OCI-M2 (cell line): ENCODE measurements at regions not wholly inside any gene's neighbourhood (a gene's known extent, or its start where the extent isn't known, plus 50 kb on each side); places are given as distances from the start of the nearest gene placed in this dataset.

ENCODE experiments used
- DNase-seq: peaks from one replicate; lab custom pipeline; 2025; ENCODE audit not compliant: unreplicated experiment; lab: John Stamatoyannopoulos, UW

DNA sequence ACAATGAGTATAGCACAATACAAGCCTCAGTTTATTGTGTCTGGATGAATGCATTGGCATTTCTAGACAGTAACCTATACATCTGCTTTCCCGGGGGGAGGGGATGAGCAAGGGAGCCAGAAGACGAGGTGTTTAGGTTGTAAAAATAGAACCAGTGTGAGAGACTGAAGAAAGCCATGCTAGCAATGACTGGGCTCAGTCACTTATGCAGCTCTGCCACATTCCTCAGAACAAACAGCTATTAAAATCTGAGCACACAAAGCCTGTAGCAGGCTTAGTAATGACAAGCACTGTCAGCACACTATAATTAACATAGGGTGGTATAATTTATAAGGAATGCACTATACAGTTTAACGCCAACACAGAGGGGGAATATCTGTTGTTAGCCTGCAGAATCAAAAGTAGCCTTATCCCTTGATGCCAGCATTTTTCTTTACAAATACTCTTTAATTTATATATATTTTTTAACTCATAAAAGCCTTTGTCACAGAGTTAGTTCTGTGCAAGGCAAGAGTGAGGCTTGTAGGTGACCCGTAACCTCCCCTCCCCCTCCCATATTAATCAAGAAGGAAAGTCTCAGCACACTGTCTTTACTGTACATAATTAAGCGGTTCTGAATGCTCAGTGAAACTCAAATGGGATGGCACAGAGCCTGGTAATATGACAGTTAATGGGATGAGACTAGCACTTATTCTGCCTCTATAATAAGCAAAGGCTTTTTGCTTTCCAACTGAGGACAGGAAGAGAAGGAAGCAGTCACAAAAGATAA lies 295.4 kb downstream of the CSNK1G3 start:
- DNase-seq = no peak

DNA sequence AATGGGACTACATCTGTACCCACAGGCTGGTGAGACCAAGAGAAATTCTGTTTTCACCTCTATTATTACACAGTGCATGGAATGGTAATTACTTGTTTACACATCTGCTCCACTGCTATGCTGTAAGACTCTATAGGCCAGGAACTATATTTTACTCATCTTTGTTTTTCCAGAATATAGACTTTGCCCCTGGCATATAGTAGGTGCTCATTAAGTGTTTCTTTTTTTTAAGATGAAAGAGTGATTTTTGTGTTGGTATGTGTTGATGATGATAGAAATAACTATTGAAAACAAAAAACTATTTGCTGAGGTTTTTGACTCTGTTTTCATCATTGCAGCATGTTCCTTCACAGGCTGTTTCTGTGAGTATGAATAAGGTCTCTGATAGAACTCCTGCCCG lies 294.7 kb downstream of the CSNK1G3 start:
- DNase-seq = no peak

DNA sequence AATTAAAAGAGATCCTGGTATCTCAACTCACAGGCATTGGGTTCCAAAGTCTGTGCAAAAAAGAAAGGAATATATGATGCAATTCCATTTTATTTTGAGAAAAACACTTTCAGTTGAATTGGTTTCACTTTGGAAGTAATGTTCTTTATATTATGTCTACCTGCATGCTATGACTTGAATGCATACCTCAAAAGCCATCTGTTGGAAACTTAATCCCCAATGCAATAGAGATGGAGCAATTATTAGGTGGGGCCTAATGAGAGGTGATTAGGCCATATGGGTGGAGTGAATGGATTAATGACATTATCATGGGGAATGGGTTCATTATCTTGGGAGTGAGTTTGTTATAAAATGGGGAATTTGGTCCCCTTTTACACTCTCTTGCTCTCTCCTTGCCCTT lies 293.3 kb downstream of the CSNK1G3 start:
- no peak for DNase-seq

DNA sequence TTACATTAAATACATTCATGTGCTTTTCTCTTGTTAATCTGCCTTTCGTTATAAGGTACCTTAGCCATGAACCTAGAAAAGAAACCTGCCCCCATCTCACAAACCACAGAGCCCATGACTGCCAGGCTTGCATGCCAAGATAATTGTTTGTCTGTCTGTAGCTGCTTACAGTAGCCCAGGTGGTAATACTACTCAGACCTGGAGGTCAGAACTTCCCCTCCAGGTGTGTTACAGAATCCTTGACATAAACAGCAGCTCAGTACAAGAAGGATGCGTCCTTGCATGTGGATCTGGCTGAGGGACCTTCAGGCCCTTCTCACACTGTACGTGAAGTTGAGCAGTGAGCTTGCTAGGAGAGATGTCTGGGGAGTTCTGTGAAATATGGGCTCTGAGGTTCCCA lies 291.4 kb downstream of the CSNK1G3 start:
- no peak for DNase-seq

DNA sequence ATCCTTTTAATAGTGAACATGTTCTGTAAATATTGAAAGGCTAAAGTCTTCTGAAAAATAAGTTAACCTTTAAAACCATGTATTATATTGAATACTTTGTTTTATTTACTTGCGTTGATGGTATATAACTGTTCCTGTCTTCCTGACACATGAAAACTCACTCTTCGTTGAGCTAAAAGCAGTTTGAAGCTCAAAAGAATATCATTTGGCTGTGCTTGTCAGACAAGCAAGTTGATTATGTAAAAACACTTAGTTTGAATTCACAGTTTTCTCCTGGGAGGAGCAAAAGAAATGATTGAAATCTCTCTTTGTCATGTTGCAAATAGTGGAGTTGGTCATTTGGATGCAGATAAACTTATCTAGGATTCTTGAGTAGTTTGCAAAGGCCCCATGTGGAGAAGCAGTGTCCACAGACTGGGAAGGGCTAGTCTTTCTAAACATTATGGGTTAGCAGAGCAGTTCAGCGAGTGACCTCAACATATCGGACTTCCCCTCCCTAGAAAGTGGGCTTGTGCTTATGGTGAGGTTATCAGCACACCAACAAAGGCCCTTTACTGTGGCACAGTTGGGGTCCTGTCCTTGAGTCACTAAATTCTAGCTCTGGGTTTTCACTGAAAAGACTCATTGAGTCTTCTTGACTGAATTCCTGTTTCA lies 290.4 kb downstream of the CSNK1G3 start:
- DNase-seq = no peak

DNA sequence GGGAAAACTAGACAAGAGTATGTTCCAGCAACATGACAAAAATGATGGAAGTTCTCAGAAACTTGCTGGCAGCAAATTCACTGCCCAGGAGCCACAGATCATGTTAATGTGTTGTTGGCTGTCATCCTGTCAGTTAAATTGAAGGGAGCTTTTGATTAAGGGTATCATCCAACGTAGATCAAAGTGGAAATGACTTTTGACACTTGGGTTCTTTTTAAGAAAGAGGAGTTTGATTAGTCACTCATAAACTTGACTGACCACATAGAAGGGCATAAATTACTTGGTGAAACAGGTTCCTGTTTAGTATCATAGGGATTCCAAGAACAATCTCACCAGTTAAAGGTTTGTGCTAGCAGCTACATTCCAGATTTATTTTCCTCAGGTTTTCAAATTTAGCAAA lies 288.7 kb downstream of the CSNK1G3 start:
- DNase-seq = no peak

DNA sequence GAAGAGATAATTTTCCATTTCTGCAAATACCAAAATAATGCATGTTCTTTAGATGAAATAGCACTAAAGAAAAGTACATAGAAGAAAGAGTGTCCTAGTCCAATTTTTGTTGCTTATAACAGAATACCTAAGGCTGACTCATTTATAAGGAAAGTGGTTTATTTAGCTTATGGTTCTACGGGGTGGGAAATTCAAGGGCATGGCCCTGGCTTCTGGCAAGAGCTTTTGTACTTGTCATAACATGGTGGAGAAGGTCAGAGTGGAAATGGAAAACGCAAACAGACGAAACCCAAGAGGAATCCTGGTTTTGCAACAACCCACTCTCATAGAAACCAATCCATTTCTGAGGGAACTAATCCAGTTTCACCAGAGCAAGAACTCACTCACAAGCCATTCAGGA lies 283.7 kb downstream of the CSNK1G3 start:
- no peak for DNase-seq

DNA sequence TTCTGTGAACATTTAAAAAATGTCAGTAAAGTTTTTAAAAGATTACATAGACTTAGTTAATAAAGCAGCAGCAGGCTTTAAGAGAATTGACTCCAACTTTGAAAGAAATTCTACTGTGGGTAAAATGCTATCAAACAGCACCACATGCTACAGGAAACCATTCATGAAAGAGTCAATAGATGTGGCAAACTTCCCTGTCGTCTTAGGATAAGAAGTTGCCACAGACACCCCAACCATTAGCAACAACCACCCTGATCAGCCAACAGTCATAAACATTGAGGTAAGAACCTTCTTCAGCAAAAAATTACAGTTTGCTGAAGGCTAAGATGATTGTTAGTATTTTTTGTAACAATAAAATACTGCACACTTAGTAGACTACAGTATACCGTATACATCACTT lies 278.2 kb downstream of the CSNK1G3 start:
- DNase-seq = no peak

DNA sequence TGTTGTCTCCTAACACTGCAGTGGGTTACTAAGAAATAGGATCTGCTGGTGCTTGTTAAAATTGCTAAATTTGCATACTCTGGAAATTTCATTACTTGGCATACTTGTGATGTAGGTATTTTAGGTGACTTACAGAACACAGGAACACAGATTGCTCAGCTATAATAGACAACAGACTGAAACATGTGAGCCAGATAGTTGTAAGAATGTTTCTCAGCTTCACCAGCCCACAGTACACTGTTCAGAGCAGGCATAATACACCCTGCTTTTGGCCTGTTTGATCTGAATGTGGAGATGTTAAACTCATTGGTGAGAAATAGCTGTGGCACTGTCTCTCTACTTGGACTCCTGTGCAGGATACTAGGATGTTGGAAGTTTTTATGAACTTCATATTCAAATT lies 275.7 kb downstream of the CSNK1G3 start:
- DNase-seq = no peak

DNA sequence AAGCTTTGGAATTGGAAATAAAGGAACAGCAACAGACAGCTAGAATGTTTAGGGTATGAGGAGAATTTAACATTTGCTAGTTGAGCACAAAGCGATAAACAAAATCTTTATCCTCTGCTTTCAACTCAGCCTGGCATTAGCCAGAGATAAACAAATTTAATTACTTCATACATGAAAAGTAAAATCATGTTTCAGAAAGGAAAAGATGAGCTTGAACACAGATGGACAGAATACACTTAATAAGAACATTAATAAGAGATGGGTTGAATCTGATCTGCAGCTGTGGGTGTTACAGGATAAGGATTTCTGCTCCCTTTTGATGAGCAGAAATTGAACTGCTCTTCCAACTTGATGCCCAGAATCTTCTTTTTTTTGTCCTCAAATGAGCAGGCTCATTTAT lies 275.2 kb downstream of the CSNK1G3 start:
- no peak for DNase-seq

DNA sequence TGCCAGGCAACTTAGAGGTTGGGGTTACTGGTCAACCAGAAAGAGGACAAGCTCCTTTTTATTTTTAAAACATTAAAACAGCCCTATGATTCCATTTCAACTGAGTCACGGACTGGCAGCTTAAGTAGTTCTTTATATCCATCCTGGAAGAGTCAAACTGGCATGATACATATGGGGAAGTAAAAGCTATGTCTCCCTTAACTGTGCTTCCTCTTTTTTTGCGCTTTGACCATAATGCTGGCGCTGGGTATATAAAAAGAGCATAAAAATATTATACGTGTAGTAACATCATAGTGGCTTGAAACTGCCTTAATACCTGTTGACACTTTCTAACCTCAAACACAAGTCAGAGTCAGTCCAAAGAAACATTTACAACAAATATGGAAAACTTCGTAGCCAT lies 274.4 kb downstream of the CSNK1G3 start:
- DNase-seq = no peak

DNA sequence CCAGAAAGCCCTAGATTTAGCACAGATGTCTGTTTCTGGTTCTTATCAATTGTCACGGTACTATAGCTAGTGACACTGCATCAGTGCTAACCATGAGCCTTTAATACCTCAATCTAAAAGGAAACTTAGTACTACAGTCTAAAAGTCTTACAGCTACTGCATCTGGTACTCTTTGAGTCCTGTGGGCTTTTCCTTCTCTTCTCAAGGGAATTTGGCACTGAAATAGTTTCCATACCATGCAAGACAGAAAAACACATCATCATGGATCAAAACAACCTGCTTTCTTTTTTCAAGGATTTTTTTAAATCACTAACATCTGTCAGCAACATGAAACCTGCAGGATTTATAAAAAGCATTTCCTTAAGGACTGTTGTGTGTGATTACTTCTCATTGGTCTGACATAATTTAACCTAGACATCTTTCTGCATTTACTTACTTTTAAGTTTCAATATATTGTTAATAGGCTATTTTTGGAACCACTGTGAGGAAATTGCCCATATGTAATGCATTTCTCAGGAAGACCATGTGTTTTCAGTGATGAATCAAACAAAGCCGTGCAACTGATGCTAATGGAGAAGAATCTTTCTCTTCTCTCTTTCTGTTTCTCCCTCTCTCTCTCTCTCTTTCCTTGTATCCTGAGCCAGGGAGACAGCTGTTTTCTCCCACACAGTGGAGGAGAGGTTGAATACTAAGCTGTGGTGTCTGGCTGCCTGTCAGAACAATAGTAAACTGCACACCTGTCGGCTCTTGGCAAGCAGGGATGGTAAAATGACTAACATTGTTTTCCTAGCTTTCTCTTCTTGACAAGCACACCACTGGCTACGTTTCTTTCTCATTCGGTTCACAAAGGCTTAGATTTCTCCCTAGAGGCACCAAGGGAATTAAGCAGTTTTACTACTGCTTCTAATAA lies 273.4 kb downstream of the CSNK1G3 start:
- DNase-seq = no peak

DNA sequence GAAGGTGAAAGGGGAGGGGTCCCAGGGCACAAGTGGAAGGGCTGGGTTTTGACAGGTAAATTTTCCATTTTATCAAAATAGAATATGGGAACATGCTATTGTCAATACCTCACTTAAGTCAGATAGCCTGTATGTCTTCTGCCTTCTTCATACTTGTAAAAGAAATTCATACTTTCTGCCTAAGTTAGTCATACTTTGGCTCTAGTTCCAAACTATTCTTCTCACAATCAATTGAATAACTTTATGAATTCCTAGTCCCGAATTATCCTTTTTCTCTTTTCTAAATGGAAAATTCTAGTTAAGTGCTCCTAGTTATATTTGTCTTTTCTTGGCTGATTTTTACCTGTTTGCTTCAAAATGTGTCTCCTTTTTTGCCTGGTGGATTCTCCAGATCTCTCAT lies 271.4 kb downstream of the CSNK1G3 start:
- DNase-seq = no peak

DNA sequence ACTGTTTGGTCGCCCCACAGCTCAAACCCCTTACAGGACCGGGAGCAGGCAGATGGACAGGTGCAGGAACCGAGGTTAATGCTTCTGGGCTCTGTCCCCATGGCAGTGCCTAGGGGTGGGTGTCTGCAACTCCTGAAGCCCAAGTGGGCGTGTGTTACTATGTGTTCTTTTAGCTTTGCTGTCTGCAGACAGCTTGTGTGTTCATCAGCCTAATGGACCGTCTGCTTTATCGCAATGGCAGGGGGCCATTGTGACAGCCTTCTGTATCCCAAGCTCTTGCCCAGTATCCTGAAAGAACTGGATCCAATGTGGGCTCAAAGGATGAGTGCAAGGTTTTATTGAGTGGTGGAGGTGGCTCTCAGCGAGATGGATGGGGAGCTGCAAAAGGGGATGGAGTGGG lies 266.7 kb downstream of the CSNK1G3 start:
- DNase-seq = no peak

DNA sequence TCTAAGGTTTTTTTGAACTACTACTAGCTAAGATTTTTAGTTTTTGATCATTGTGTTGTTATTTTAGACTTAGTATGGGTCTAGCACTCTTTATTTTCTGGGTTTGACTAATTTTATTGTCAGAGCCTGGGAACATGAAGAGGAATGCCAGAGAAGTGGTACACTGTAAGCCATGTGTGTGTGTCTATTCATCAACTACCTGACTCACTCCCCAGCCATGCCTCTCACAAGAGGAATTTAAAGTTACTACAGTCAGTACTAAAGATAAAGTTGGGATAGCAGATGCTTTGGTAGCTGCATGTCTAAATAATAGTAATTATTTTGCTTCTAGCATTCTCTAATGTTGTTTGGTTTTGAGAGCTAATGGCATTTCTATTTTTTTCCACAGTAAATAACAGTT lies 264.8 kb downstream of the CSNK1G3 start:
- no peak for DNase-seq

DNA sequence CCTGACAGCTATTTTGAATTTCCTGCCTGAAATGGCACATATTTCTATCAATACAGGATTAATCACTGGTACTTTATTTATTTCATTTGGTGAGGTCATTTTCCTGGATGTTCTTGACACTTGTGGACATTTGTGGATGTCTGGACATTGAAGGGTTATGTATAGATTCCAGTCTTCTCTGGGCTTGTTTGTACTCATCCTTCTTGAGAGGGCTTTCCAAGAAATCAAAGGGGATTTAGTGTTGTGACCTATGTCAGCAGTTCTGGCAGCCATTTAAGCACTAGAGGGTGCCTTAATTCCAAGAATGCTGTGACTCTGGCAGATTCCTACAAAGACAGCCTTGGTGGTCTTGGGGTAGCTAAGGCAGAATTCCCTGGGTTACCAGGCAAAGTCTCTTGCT lies 259.7 kb downstream of the CSNK1G3 start:
- no peak for DNase-seq

DNA sequence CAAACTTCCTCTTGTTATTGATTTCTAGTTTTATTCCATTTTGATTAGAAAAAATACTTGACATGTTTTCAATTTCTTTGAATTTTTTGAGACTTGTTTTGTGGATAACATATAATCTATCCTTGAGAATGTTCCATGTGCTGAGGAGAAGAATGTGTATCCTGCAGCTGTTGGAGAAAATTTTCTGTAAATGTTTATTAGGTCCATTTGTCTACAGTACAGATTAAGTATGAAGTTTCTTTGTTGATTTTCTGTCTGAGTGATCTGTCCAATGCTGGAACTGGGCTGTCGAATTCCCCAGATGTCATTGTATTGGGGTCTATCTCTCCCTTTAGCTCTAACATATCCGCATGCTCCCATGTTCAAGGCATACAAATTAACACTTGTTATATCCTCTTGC lies 251.2 kb downstream of the CSNK1G3 start:
- DNase-seq = no peak

DNA sequence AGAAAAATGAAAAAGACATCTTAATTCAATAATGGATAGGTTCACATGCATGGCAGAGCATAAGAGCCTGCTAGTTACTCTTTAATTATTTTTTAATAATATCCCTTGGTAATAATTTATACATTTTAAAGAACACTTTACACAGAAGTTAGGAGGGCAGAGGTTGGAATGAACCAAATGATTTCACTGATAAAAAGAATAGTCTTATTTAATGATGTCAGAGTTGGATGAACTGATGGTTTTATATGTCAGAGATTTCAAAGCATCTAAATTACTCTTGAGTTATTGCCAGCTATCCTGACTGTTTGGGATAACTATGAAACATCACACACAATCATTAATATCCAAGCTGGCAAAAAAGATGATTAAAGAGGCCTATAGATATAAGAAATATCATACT lies 244.8 kb downstream of the CSNK1G3 start:
- no peak for DNase-seq

DNA sequence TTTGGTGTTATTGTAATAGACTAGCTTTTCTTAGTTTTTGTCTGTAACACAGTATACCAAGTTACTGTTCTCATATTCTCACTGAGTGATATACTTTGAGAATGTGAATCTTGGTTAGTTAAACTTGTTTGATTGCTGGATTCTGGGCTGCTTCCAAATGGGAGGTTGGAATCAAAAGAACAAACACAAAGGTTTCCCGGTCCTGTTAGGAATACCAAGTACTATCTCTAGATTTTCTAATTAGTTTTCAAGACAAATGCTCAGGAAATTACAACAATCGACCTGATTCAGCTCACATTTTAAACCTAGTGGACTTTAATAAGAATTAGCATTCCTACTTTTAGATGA lies 244.3 kb downstream of the CSNK1G3 start:
- no peak for DNase-seq

DNA sequence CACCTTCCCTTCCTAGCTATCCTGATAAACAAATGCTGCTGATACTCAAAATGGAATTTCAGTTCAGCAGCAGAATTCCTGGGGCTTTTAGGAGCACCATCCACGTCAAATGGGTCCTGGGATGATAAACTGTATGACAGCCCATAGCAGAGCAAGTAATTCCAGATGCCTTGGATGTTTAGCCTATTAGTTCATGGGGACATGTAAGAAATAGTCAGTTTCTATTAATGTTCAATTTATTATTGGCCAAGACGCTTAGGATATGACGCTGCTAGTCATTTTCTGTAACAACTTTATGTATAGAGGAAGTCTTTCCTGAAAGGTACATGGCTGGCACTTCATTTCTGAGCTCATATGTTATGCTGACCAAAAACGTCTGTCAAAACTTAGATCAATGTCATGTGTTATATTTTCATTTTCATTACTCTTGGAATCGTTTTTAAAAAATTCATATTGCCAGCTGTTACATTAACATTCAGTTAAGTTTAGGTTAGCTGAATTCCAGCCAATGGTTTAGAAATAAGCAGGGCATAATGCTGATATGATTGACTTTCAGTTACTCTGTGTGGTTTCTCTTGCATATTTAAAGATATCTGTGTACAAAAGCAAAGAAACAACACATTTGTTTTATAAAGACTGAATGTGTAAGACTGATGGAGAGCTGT lies 243.8 kb downstream of the CSNK1G3 start:
- no peak for DNase-seq

DNA sequence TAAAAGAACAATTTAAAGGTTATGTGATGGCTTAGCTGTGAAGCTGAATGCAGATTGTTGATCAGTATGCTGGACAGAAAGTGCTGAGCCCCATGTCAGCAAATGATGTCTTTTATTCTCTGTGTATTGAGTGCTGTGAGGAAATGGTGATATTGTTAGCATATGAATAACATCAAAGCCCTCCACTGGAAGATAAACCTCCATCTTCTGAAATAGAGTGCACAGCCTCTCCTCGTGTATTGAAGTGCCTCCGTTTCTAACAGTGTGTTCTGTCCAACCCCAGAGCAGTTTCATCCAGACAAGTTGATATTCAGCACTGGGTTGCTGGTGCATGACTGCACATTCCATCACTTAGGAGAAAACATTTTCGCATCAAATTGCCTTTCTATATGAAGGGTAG lies 242.9 kb downstream of the CSNK1G3 start:
- DNase-seq = no peak
